Omental fat pad (tissue), 3 donors: ENCODE measurements at regions not wholly inside any gene's neighbourhood (a gene's known extent, or its start where the extent isn't known, plus 50 kb on each side); places are given as distances from the start of the nearest gene placed in this dataset.

Source experiments
- ATAC-seq: fragments of 150-250 bp; one replicate; pipeline ENCODE4 v1.9.1; 2016; ENCODE audit warnings: mild to moderate bottlenecking, moderate library complexity; ENCODE audit not compliant: low FRiP score
- DNase-seq: peaks from one replicate; pipeline ENCODE4 v3.0.0-alpha.2; 2019; ENCODE audit warnings: low spot score
- TF ChIP-seq, protein P1 (sequence below), 3 donors: fragments of 450-650 bp; IDR thresholded peaks; one replicate each; pipeline ENCODE4 v1.5.1; 2016 to 2017; ENCODE audit warnings: antibody characterized with exemption in 3 of 3, mild to moderate bottlenecking in 3 of 3, moderate library complexity in 2 of 3

DNA sequence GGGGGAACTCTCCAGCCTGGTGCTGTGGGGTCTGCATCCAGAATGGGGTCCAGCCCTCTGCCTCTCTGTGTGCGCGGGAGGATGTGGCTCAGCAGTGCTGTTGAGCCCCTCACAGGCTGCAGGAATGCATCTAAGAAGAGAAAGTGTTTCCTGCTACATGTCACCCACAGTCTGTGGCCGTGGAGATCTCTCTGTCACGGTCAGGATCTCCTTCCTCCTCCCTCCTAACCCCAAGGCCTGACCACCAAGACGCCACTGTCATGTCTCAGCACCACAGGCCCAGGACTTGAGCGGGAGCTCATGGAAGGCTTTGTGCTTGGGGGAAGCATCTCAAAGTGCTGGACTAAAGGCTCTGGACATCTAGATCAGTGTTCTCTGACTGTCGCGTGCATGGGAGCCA is 90.1 kb downstream of the SREK1 start:
- TF ChIP-seq, protein P1, sequence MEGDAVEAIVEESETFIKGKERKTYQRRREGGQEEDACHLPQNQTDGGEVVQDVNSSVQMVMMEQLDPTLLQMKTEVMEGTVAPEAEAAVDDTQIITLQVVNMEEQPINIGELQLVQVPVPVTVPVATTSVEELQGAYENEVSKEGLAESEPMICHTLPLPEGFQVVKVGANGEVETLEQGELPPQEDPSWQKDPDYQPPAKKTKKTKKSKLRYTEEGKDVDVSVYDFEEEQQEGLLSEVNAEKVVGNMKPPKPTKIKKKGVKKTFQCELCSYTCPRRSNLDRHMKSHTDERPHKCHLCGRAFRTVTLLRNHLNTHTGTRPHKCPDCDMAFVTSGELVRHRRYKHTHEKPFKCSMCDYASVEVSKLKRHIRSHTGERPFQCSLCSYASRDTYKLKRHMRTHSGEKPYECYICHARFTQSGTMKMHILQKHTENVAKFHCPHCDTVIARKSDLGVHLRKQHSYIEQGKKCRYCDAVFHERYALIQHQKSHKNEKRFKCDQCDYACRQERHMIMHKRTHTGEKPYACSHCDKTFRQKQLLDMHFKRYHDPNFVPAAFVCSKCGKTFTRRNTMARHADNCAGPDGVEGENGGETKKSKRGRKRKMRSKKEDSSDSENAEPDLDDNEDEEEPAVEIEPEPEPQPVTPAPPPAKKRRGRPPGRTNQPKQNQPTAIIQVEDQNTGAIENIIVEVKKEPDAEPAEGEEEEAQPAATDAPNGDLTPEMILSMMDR (IDR thresholded peaks at IDR 0.05) = no peak
- ATAC-seq = no peak
- DNase-seq = no peak

DNA sequence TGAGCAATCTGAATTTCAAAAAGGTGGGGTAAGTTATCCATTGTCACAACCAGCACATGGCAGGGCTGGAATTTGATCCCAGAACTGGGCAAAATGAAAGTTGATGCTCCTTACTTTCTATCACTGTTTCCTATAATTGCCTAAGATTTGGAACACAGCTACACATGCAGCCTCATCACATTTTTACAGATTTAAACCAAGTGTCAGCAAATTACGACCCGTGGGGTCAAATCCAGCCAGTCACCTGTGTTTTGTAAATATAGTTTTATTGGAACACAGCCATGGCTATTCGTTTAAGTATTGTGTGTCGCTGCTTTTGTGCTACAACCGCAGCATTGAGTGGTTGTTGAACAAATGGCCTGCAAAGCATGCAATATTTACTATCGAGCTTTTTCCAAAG is 94.3 kb downstream of the SREK1 start:
- ATAC-seq (no peak), DNase-seq (no peak)
- TF ChIP-seq, protein P1 (IDR thresholded peaks at IDR 0.05) = no peak

DNA sequence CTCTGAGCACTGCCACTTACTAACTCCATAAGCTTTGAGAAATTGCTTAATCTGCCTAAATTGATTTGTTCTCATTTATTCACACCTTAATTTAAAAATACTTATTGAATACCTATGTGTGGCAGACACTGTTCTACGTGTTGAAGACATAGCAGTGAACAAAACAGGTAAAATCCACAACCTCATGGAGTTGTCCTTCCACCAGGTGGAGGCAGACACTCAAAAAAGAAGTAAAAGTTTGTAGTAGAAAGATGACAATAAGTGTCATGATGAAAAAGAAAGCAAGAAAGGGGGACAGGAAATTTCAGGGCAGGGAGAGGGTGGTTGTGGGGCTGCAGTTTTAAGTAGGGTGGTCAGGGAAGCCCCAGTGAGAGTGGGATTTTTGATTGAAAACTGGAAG is 94.9 kb downstream of the SREK1 start:
- TF ChIP-seq, protein P1 (IDR thresholded peaks at IDR 0.05) = no peak
- no peak for ATAC-seq
- no peak for DNase-seq

DNA sequence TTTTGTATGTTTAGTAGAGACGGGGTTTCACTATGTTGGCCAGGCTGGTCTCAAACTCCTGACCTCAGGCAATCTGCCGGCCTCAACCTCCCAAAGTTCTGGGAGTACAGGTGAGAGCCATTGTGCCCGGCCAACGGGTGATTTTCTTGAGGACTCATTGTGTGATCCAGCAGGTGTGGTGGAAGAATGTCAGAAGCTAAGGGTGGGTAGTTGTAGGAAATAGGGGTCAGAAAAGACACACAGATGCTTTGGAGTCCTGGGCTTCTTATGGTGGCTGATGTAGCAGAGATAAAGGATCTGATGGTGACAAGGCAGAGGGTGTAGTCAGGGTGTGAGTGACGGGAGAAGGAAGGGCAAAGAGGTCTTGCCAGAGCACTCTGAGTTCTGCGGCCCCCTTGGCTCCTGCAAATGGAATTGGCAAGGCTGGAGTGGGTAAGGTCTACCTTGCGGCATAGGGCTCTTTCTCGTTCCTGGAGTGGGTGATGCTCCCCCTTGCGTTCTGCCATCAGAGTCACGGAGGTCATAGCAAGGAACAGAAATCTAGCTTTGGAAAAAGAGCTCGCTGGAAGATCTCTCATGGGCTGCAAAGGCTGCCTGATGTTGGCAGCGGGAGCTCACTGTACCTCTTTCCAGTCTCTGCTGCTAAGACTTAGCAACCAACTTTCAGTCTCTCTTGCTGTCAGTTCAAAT is 97.2 kb downstream of the SREK1 start:
- ATAC-seq (no peak), DNase-seq (no peak)
- TF ChIP-seq, protein P1 (IDR thresholded peaks at IDR 0.05) = no peak

DNA sequence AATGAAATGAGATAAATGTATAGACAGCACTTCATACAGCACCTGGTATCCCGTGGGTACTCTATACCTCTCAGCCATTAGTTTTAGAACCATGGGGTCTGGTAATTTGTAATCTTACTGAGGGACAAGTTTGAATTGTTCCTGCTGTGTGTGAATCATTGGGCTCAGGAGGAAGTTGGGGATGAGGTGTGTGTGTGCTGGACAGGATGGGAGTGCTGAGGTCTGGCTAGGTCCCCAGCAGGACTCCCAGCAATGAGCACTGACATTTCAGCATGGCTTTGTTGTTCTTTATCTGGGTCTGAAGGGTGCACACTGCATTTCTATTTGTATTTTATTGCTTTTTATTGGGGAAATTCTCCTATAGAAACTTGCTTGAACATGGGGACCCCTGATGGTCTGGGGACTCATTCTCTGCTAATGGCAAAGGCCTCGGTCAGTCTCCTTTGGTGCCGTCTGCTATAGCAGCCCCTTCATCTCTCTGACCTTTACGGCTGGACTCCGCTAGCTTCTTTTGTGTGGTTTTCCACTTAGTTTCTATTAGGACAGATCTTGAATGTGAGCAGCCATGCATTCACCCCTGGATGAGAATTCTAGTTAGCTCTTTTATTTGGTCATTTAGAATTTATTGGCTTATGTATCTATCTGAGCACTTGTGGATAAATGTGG is 98.1 kb downstream of the SREK1 start:
- TF ChIP-seq, protein P1 (IDR thresholded peaks at IDR 0.05) = no peak
- no peak for ATAC-seq
- DNase-seq = no peak

DNA sequence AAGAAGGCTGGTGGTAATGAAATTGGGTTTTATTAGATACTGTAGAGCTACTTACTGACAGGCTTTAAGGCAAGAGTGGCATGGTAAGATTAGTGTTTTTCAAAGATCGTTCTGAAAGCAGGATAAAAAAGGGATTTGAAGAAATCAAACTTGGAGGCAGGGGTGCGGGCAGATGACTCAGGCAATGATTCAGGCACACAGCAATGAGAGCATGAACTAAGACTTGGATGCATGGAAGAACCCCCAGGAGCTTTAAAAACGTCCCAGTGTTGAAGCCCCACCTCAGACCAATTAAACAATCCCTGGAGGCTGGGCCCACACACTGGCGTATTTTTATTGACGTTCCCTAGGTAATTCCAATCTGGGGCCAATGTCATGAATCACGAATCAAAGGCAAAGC is 102.5 kb downstream of the SREK1 start:
- DNase-seq (no peak), ATAC-seq (no peak)
- TF ChIP-seq, protein P1 (IDR thresholded peaks at IDR 0.05) = no peak
